Heart left ventricle (tissue), 16 donors: ENCODE measurements at regions not wholly inside any gene's neighbourhood (a gene's known extent, or its start where the extent isn't known, plus 50 kb on each side); places are given as distances from the start of the nearest gene placed in this dataset.
"Not testable (repeated sequence)": the region's sequence is repeated elsewhere in the genome, so short reads cannot be mapped to it uniquely, and the experiment has no call there.

Experiments
- ATAC-seq, 4 donors: fragments of 200-7000 bp; cut with Tn5 transposase; one replicate each; pipeline ENCODE4 v1.9.1; 2020 to 2022; ENCODE audit warnings: moderate library complexity in 4 of 4, mild to moderate bottlenecking in 3 of 4, moderate number of reproducible peaks in 1 of 4
- DNase-seq, 5 donors: peaks; one replicate each; pipeline ENCODE4 v3.0.0-alpha.2; 2020
- H3K27ac ChIP-seq, 12 donors: fragments of 200-600 bp; sonication (generic) in 4 of 12; one replicate each; pipeline versions ENCODE4 v1.5.0 to v1.8.0; 2016 to 2022; ENCODE audit warnings: mild to moderate bottlenecking in 2 of 12
- H3K27me3 ChIP-seq, 9 donors: fragments of 200-600 bp; sonication (generic) in 2 of 9; one replicate each; pipeline versions ENCODE4 v1.5.1 to v1.8.0; 2016 to 2022; ENCODE audit warnings: mild to moderate bottlenecking in 3 of 9
- H3K36me3 ChIP-seq, 9 donors: fragments of 200-600 bp; sonication (generic) in 2 of 9; one replicate each; pipeline versions ENCODE4 v1.5.0 to v1.8.0; 2018 to 2022; ENCODE audit warnings: mild to moderate bottlenecking in 2 of 9
- H3K4me1 ChIP-seq, 12 donors: fragments of 200-600 bp; sonication (generic) in 4 of 12; one replicate each; pipeline versions ENCODE4 v1.5.0 to v1.8.0; 2016 to 2022; ENCODE audit warnings: mild to moderate bottlenecking in 3 of 12
- H3K4me3 ChIP-seq, 12 donors: fragments of 200-600 bp; sonication (generic) in 4 of 12; one replicate each; pipeline versions ENCODE4 v1.5.0 to v1.8.0; 2017 to 2022; ENCODE audit warnings: mild to moderate bottlenecking in 9 of 12, moderate library complexity in 4 of 12
- H3K9me3 ChIP-seq, 12 donors: fragments of 200-600 bp; sonication (generic) in 4 of 12; one replicate each; pipeline versions ENCODE4 v1.5.0 to v1.8.0; 2016 to 2022; ENCODE audit warnings: mild to moderate bottlenecking in 1 of 12
- POLR2A ChIP-seq, 2 donors: fragments of 450-650 bp; IDR thresholded peaks; one replicate each; pipeline ENCODE4 v1.6.1; 2017; ENCODE audit warnings: antibody characterized with exemption in 2 of 2, mild to moderate bottlenecking in 2 of 2, moderate library complexity in 2 of 2
- WGBS, 4 donors: extraction: QIAGEN DNeasy Blood & Tissue Kit in 2 of 4; methylation state at CpG; one replicate each; pipeline versions ENCODE4 v1.1.5 to v1.1.7; 2013 to 2018; 5-methylcytosine and 5-hydroxymethylcytosine counted together
- intact Hi-C, 10 donors: fragments of 100-400 bp; cut with DNase I; formaldehyde crosslinking; loops; one replicate each; pipeline versions ENCODE4 v1.11.1 to v1.14.2; 2022
- TF ChIP-seq, protein P1 (sequence below), 12 donors: fragments of 200-600 bp; sonication (generic) in 4 of 12; IDR thresholded peaks; one replicate each; pipeline versions ENCODE4 v1.5.0 to v1.8.0; 2018 to 2022; ENCODE audit warnings: antibody characterized with exemption in 12 of 12, mild to moderate bottlenecking in 5 of 12
- donor health status: ischemic (EF 13 %, LVEDD 7.1; RV severe dilation, severe dysfunction).
- donor health status: healthy with polysubstance abuse.
- donor health status: DM: no; HTN: yes; CAD: no.
- donor health status: DM: no; HTN: no; CAD: no.
- donor health status: ischemic (EF 25% LVEDD 6.9; RV normal size, moderate dysfunction).
- donor health status: ischemic (EF 25% LVEDD 5.7; RV mildly dilated, moderate dysfunction).
- donor health status: healthy.
- donor health status: DM: yes; HTN: yes; CAD: no.
- donor health status: ischemic (EF 35%, LVEDD 5.7; RV mildly dilated, moderate dysfunction).
- donor health status: nonischemic (EF 11% LVEDD 7.7; RV severe dilation, severe dysfunction).
- donor health status: DM: yes; HTN: yes; CAD: no.
- donor health status: PGD.
- donor health status: ischemic (EF 29% LVEDD 5.4; RV normal size, mild dysfunction).
- donor health status: nonischemic (EF 23%, LVEDD 6.1; RV moderate dilation, normal function).

DNA sequence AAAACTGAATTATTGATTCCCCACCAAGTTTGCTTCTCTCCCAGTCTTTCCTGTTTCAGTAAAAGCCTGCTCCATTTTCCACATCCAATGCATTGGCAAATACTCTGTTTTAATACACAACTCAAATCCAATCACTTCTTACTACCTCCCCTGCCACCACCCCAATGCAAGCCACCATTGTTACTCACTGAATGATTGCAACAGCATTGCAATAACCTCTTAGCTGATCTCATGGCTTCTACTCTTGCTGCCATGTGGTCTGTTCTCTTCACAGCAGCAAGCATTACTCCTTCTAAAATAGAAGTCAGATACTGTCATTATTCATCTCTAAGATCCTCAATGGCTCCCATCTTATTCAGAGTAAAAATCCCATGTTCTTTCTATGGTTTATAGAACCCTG, 123.4 kb downstream of the ATP6V1G3 start:
- intact Hi-C loops: no loop called here
- H3K9me3 ChIP-seq: no peaks in the 10 kb centered on the region
- peaks cover 0 to 3% (median 0%) of the 10 kb centered on the region in 9 donors for H3K27me3 ChIP-seq
- TF ChIP-seq, protein P1, sequence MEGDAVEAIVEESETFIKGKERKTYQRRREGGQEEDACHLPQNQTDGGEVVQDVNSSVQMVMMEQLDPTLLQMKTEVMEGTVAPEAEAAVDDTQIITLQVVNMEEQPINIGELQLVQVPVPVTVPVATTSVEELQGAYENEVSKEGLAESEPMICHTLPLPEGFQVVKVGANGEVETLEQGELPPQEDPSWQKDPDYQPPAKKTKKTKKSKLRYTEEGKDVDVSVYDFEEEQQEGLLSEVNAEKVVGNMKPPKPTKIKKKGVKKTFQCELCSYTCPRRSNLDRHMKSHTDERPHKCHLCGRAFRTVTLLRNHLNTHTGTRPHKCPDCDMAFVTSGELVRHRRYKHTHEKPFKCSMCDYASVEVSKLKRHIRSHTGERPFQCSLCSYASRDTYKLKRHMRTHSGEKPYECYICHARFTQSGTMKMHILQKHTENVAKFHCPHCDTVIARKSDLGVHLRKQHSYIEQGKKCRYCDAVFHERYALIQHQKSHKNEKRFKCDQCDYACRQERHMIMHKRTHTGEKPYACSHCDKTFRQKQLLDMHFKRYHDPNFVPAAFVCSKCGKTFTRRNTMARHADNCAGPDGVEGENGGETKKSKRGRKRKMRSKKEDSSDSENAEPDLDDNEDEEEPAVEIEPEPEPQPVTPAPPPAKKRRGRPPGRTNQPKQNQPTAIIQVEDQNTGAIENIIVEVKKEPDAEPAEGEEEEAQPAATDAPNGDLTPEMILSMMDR (IDR thresholded peaks at IDR 0.05): no peak
- TF ChIP-seq POLR2A (IDR thresholded peaks at IDR 0.05): no peak
- H3K4me3 ChIP-seq: no peak overlapping the region
- ATAC-seq (no peak), DNase-seq (no peak)
- peaks cover 0 to 5% (median 0%) of the 10 kb centered on the region in 12 donors for H3K4me1 ChIP-seq
- no peak overlapping the region for H3K27ac ChIP-seq
- no peaks in the 10 kb centered on the region for H3K36me3 ChIP-seq

DNA sequence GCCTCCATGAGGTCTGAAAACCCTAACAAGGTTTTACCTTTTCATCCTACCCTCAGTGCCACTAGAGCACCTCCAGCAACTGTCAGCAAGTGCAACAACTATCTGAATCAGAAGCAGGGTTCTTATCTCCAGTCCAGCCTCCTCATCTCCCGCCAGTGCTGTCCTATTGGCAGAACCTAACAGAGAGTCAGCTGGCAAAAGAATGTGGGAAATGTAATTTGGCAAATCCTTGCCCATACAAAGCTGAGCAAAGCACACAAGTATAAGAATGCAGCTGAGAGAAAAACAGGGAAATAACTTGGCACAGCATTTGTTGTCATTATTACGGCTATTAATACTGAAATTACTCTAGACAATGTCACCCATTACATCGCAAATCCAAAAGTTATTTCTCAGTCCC, 124.2 kb downstream of the ATP6V1G3 start:
- no peak for ATAC-seq
- H3K4me1 ChIP-seq: peaks cover 0 to 5% (median 0%) of the 10 kb centered on the region in 12 donors
- no peak for DNase-seq

DNA sequence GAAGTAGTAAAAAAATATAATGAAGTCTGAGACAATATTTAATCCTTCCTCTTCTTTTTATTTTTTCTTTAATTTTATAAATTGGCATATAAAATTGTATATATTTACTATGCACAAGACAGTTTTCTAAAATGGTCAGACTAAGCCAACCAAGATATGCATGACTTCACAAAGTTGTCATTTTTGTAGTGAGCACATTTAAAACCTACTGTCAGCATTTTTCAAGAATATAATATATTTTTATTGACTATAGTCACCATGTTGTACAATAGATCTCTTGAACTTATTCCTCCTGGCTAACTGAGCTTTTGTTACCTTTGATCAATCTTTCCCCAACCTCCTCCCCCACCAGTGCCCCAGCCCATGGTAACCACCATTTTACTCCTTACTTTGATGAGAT, 129.2 kb downstream of the ATP6V1G3 start:
- DNase-seq (no peak), ATAC-seq (no peak)
- Histone ChIP-seq H3K4me3 (no peak overlapping the region), H3K27ac (no peak overlapping the region), H3K4me1 (peaks cover 0 to 2% (median 0%) of the 10 kb centered on the region in 12 donors), H3K36me3 (no peaks in the 10 kb centered on the region), H3K9me3 (peaks cover 0 to 4% (median 0%) of the 10 kb centered on the region in 12 donors), H3K27me3 (peaks cover 0 to 3% (median 0%) of the 10 kb centered on the region in 9 donors)
- intact Hi-C loops: no loop called here
- TF ChIP-seq, protein P1 (IDR thresholded peaks at IDR 0.05): no peak
- no peak for TF ChIP-seq POLR2A (IDR thresholded peaks at IDR 0.05)

More for the DNA sequence above, 124.2 kb downstream of the ATP6V1G3 start:
- H3K27ac ChIP-seq: no peak overlapping the region
- H3K4me3 ChIP-seq: no peak overlapping the region
- 42 to 58% (median 48%) methylated on average over 3 of the region's 3 CpGs for WGBS, 4 donors
- peaks cover 0 to 3% (median 0%) of the 10 kb centered on the region in 9 donors for H3K27me3 ChIP-seq
- no peak for TF ChIP-seq POLR2A (IDR thresholded peaks at IDR 0.05)
- TF ChIP-seq, protein P1 (IDR thresholded peaks at IDR 0.05): no peak
- no peaks in the 10 kb centered on the region for H3K9me3 ChIP-seq
- no peaks in the 10 kb centered on the region for H3K36me3 ChIP-seq
- intact Hi-C loops: no loop called here

DNA sequence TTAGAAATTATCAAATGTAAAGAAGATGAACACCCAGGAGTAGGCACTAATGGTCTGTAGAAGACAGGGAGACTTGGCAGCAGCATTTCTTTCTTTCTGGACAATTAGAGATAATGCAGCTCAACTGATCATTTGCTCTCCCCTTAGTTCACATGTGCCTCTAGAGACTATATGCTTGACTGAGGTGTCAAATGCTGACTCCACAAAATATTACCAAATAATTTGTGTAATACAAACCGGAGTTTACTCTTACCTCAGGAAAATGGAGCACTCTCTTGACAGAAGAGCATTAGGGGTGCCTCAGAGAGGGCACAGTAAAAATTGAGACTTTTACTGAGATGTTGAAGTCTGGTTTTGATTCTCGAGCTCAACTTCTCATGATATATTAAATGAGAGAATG, 131.8 kb downstream of the ATP6V1G3 start:
- 84 to 91% (median 89%) methylated on average over 2 of the region's 2 CpGs for WGBS, 4 donors
- no peak overlapping the region for H3K27ac ChIP-seq
- ATAC-seq: no peak

DNA sequence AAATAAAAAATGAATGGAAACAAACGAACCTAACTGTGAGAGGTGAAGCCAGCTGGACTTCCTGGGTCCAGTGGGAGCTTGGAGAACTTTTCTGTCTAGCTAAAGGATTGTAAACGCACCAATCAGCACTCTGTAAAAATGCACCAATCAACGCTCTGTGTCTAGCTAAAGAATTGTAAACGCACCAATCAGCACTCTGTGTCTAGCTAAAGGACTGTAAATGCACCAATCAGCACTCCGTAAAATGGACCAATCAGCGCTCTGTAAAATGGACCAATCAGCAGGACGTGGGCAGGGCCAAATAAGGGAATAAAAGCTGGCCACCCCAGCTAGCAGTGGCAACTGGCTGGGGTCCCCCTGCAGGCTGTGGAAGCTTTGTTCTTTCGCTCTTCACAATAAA, 135.8 kb downstream of the ATP6V1G3 start:
- DNase-seq: not testable (repeated sequence)

More for the DNA sequence above, 131.8 kb downstream of the ATP6V1G3 start:
- H3K36me3 ChIP-seq: no peaks in the 10 kb centered on the region
- H3K9me3 ChIP-seq: peaks cover 0 to 9% (median 0%) of the 10 kb centered on the region in 12 donors
- intact Hi-C loops: no loop called here
- no peaks in the 10 kb centered on the region for H3K4me1 ChIP-seq
- no peaks in the 10 kb centered on the region for H3K27me3 ChIP-seq
- no peak for DNase-seq
- TF ChIP-seq POLR2A (IDR thresholded peaks at IDR 0.05): no peak
- TF ChIP-seq, protein P1 (IDR thresholded peaks at IDR 0.05): no peak
- no peak overlapping the region for H3K4me3 ChIP-seq

More for the DNA sequence above, 135.8 kb downstream of the ATP6V1G3 start:
- ATAC-seq, H3K27ac ChIP-seq, H3K4me1 ChIP-seq, H3K36me3 ChIP-seq, H3K4me3 ChIP-seq, intact Hi-C loops, H3K9me3 ChIP-seq: not testable (repeated sequence)
- peaks cover 0 to 12% (median 0%) of the 10 kb centered on the region in 9 donors for H3K27me3 ChIP-seq
- 90 to 93% (median 91%) methylated on average over 8 of the region's 8 CpGs for WGBS, 4 donors
